ENCODE measurements at regions not wholly inside any gene's neighbourhood (a gene's known extent, or its start where the extent isn't known, plus 50 kb on each side); places are given as distances from the start of the nearest gene placed in this dataset.

GRCh38 chr2:209334188-209335017 is 89.4 kb upstream of the MAP2 start:
- DNase-seq (ENCODE audit: low read depth, low spot score) (peak; percentile 43), ATAC-seq (peak; percentile 95)
- 0 out of 2 replicates have a peak, but pooled peaks cover 6% of the 10 kb centered on the region for H3K4me1 ChIP-seq (ENCODE audit: control insufficient read depth, insufficient read depth, low read length)
- intact Hi-C loops (cut with micrococcal nuclease; ENCODE audit: unreplicated experiment) (loop anchor here (1.0 to 10.0 kb wide), 4 partner anchors 90 to 860 kb away; partner anchors contain the start of gene MAP2), in situ Hi-C loops (cut with HindIII; ENCODE audit: low pct_unique_long_range_greater_than_20kb, low sequenced_read_pairs) (loop anchor here (5.0 kb wide), 1 partner anchor 937 kb away; no protein-coding TSS in a partner anchor)
- H3K4me3 ChIP-seq (ENCODE audit: low read depth in 2 of 2, low read length in 2 of 2), result no peak overlapping the region
- no TSS peak for BruUV-seq (replicated peaks)
- H3K27ac ChIP-seq (ENCODE audit: low read length), result peak overlapping the region; percentile 18; the same call in 1 of the 2 replicates
- TF ChIP-seq SIN3A (IDR thresholded peaks at IDR 0.05; ENCODE audit: borderline replicate concordance, insufficient read depth, low read depth, low read length) (no peak), CTCF (IDR thresholded peaks at IDR 0.05) (peak; percentile 94)
- POLR2A ChIA-PET, result no interaction called here
- no peaks in the 10 kb centered on the region for H3K36me3 ChIP-seq (ENCODE audit: control insufficient read depth, insufficient read depth, low read length)
- H3K27me3 ChIP-seq (ENCODE audit: control insufficient read depth, insufficient read depth, low read length), result no peaks in the 10 kb centered on the region
- CTCF ChIA-PET, result interaction anchor here (1.0 to 1.4 kb wide), 5 partner anchors 10 to 939 kb away, joined by 3 to 8 read pairs (median 5); partner anchors contain the start of gene MAP2
- H3K9me3 ChIP-seq (ENCODE audit: control insufficient read depth, insufficient read depth, low read depth, low read length), result no peaks in the 10 kb centered on the region

- in situ Hi-C loops (cut with HindIII; ENCODE audit: low pct_unique_long_range_greater_than_20kb, low sequenced_read_pairs), result no loop called here
- ATAC-seq, result no peak
Observed at GRCh38 chr2:209340522-209340921, 83.3 kb upstream of the MAP2 start.

More at GRCh38 chr2:209340522-209340921, 83.3 kb upstream of the MAP2 start:
- no peaks in the 10 kb centered on the region for H3K36me3 ChIP-seq (ENCODE audit: control insufficient read depth, insufficient read depth, low read length)
- H3K27ac ChIP-seq (ENCODE audit: low read length), result peak overlapping the region; percentile 72; the same call in 1 of the 2 replicates
- H3K27me3 ChIP-seq (ENCODE audit: control insufficient read depth, insufficient read depth, low read length), result no peaks in the 10 kb centered on the region
- intact Hi-C loops (cut with micrococcal nuclease; ENCODE audit: unreplicated experiment), result loop anchor here (5.0 kb wide), 1 partner anchor 622 kb away; no protein-coding TSS in a partner anchor
- peaks cover 6% of the 10 kb centered on the region; the same call in 1 of the 2 replicates for H3K4me1 ChIP-seq (ENCODE audit: control insufficient read depth, insufficient read depth, low read length)
- no peak overlapping the region for H3K4me3 ChIP-seq (ENCODE audit: low read depth in 2 of 2, low read length in 2 of 2)
- DNase-seq (ENCODE audit: low read depth, low spot score), result no peak
- BruUV-seq (replicated peaks), result no TSS peak
- ChIA-PET POLR2A (no interaction called here), CTCF (no interaction called here)
- H3K9me3 ChIP-seq (ENCODE audit: control insufficient read depth, insufficient read depth, low read depth, low read length), result no peaks in the 10 kb centered on the region
- TF ChIP-seq REST (IDR thresholded peaks at IDR 0.05; ENCODE audit: insufficient read depth in 1 of 2, low read depth in 2 of 2, low read length in 1 of 2), result no peak
- TF ChIP-seq SIN3A (IDR thresholded peaks at IDR 0.05; ENCODE audit: borderline replicate concordance, insufficient read depth, low read depth, low read length), result no peak
- no peak for TF ChIP-seq CTCF (IDR thresholded peaks at IDR 0.05)
- TF ChIP-seq POLR2AphosphoS5 (IDR thresholded peaks at IDR 0.05; ENCODE audit: low read depth, low read length), result no peak
- no peak for TF ChIP-seq TCF7L2 (IDR thresholded peaks at IDR 0.05; ENCODE audit: low read depth, low read length)
